MM.1S (cell line): ENCODE measurements at regions not wholly inside any gene's neighbourhood (a gene's known extent, or its start where the extent isn't known, plus 50 kb on each side); places are given as distances from the start of the nearest gene placed in this dataset.
"Not testable (repeated sequence)": the region's sequence is repeated elsewhere in the genome, so short reads cannot be mapped to it uniquely, and the experiment has no call there.

Source experiments
- DNase-seq: peaks from one replicate; pipeline ENCODE4 v3.0.0-alpha.2; 2015
- H2AFZ ChIP-seq: fragments of 300-600 bp; sonication (generic); 2 replicates; pipeline ENCODE4 v1.6.0; 2016; ENCODE audit warnings: antibody characterized with exemption, low read length
- H3F3A ChIP-seq: fragments of 300-600 bp; sonication (generic); 2 replicates; pipeline ENCODE4 v1.6.1; 2016; ENCODE audit warnings: mild to moderate bottlenecking, antibody characterized with exemption, low read length, moderate library complexity, mixed read lengths; ENCODE audit not compliant: insufficient read depth
- H3K27ac ChIP-seq: fragments of 300-600 bp; sonication (generic); 2 replicates; pipeline ENCODE4 v1.5.1; 2016; ENCODE audit warnings: mild to moderate bottlenecking, low read length
- H3K27me3 ChIP-seq: fragments of 300-600 bp; sonication (generic); replicated peaks from 2 replicates; pipeline ENCODE4 v1.6.0; 2016; ENCODE audit warnings: low read length; ENCODE audit not compliant: insufficient read depth
- H3K36me3 ChIP-seq: fragments of 300-600 bp; sonication (generic); replicated peaks from 2 replicates; pipeline ENCODE4 v1.6.1; 2016; ENCODE audit warnings: mild to moderate bottlenecking, low read length, mixed read lengths; ENCODE audit not compliant: insufficient read depth
- H3K4me1 ChIP-seq: fragments of 300-600 bp; sonication (generic); 2 replicates; pipeline ENCODE4 v1.6.1; 2016; ENCODE audit warnings: low read length, mixed read lengths
- H3K4me2 ChIP-seq: fragments of 300-600 bp; sonication (generic); 2 replicates; pipeline ENCODE4 v1.6.0; 2016; ENCODE audit warnings: low read depth, low read length
- H3K4me3 ChIP-seq: fragments of 300-600 bp; sonication (generic); 2 replicates; pipeline ENCODE4 v1.5.1; 2016; ENCODE audit warnings: low read length, mixed read lengths
- H3K79me2 ChIP-seq: fragments of 300-600 bp; sonication (generic); 2 replicates; pipeline ENCODE4 v1.6.1; 2016; ENCODE audit warnings: mixed run types, low read length, mixed read lengths
- H3K9ac ChIP-seq: fragments of 300-600 bp; sonication (generic); 2 replicates; pipeline ENCODE4 v1.6.1; 2016; ENCODE audit warnings: low read length, mixed read lengths
- H3K9me2 ChIP-seq: fragments of 300-600 bp; sonication (generic); replicated peaks from 2 replicates; pipeline ENCODE4 v1.6.1; 2016; ENCODE audit warnings: mild to moderate bottlenecking, low read length, mixed read lengths; ENCODE audit not compliant: insufficient read depth
- H3K9me3 ChIP-seq: fragments of 300-600 bp; sonication (generic); replicated peaks from 2 replicates; pipeline ENCODE4 v1.6.1; 2016; ENCODE audit warnings: mild to moderate bottlenecking, low read length, mixed read lengths; ENCODE audit not compliant: insufficient read depth
- H4K20me1 ChIP-seq: fragments of 300-600 bp; sonication (generic); 2 replicates; pipeline ENCODE4 v1.6.1; 2016; ENCODE audit warnings: mild to moderate bottlenecking, low read length, moderate library complexity, mixed read lengths; ENCODE audit not compliant: insufficient read depth
- CTCF ChIP-seq: fragments of 300-600 bp; sonication (generic); IDR thresholded peaks from 2 replicates; pipeline ENCODE4 v1.5.1; 2016; ENCODE audit warnings: antibody characterized with exemption, low read length, mixed read lengths
- EZH2 ChIP-seq: fragments of 300-600 bp; sonication (generic); optimal IDR thresholded peaks from 2 replicates; pipeline ENCODE3; 2017; ENCODE audit warnings: low read depth, mild to moderate bottlenecking, antibody characterized with exemption, low read length, mixed read lengths
- EZH2phosphoT487 ChIP-seq: fragments of 300-600 bp; sonication (generic); IDR thresholded peaks from 2 replicates; pipeline ENCODE4 v1.6.1; 2018; ENCODE audit warnings: antibody characterized with exemption, low read length

DNA sequence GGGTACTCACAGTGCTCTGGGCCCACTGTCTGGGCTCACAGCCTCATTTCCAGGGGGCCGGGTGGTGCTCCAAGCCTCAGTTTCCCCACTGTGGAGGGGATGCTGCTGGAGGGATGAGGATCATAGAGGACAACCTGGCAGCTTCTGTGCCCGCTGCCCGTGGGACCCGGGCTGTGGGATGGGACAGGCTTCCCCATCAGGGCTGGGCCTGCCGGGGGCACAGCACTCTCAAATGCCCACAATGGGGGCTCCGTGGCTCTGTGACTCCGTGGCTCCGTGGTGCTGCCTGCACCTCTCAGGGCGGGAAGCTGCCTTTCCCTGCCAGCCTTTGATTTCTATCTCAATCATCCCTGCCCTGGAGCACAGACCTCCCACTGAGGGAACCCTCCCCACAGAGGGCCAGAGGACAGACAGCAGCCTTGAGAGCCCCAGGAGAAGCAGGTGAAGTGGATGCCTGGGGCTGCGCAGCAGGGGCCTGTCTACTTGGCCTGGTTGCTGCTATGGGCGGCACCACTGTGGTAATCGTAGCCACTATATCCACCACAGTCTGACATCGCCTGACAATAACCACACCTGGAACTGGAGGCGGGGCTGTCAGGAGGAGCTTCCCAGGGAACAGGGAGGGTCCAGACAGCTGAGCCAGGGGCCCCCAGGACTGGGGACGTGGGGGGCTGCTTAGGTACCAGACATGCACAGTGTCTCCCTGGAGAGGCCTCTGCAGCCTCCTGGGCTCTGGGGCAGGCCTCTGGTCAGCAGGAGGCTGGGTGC lies 375.9 kb downstream of the TMEM121 start:
- Histone ChIP-seq H3K4me3 (no peak overlapping the region), H3K9ac (no peak overlapping the region), H3K9me3 (no peaks in the 10 kb centered on the region), H3K27me3 (no peaks in the 10 kb centered on the region), H3K4me2 (no peak overlapping the region), H3K9me2 (no peaks in the 10 kb centered on the region), H3K79me2 (no peaks in the 10 kb centered on the region), H3K4me1 (no peaks in the 10 kb centered on the region), H3K36me3 (no peaks in the 10 kb centered on the region), H3F3A (no peaks in the 10 kb centered on the region), H2AFZ (no peak overlapping the region), H4K20me1 (no peaks in the 10 kb centered on the region), H3K27ac (no peak overlapping the region)
- no peak for TF ChIP-seq EZH2
- DNase-seq: no peak

- H3K4me3 ChIP-seq, H3K36me3 ChIP-seq, H3K4me1 ChIP-seq, H3K9me3 ChIP-seq, H3K27me3 ChIP-seq, H3K79me2 ChIP-seq, H3F3A ChIP-seq, DNase-seq, H2AFZ ChIP-seq, H3K27ac ChIP-seq, H3K4me2 ChIP-seq, H3K9me2 ChIP-seq, H3K9ac ChIP-seq, H4K20me1 ChIP-seq: not testable (repeated sequence)
These were observed 376.4 kb downstream of the TMEM121 start for GRCh38 chr14:105902899-105903165.

GRCh38 chr14:105903971-105904370 lies 377.6 kb downstream of the TMEM121 start:
- Histone ChIP-seq H3K4me1 (no peaks in the 10 kb centered on the region), H3K27ac (no peak overlapping the region), H2AFZ (no peak overlapping the region), H3K27me3 (no peaks in the 10 kb centered on the region), H3K4me3 (no peak overlapping the region), H3K36me3 (no peaks in the 10 kb centered on the region), H3F3A (no peaks in the 10 kb centered on the region), H3K9me2 (no peaks in the 10 kb centered on the region), H3K9me3 (no peaks in the 10 kb centered on the region), H3K4me2 (no peak overlapping the region), H4K20me1 (no peaks in the 10 kb centered on the region), H3K79me2 (no peaks in the 10 kb centered on the region), H3K9ac (no peak overlapping the region)
- no peak for DNase-seq
- no peak for TF ChIP-seq EZH2
- no peak for TF ChIP-seq EZH2phosphoT487
- TF ChIP-seq CTCF: no peak

DNA sequence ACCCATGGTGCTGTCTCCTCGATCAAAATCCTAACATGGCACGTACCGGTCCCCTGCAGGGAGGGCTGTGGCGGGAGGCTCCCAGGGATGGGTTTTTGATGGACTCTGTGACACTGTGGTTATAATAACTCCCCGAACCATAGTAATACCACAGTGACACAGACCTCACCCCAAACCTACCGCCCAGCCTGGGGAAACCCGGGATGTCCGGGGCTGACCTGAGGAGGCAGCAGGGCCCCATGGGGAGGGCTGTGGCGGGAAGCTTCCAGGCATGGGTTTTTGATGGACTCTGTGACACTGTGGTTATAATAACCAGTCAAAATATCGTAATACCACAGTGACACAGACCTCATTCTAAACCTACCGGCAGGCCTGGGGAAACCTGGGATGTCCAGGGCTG lies 378.0 kb downstream of the TMEM121 start:
- H3K4me1 ChIP-seq: no peaks in the 10 kb centered on the region
- no peaks in the 10 kb centered on the region for H3K9me2 ChIP-seq
- no peaks in the 10 kb centered on the region for H3K79me2 ChIP-seq
- H4K20me1 ChIP-seq: no peaks in the 10 kb centered on the region
- H3K27ac ChIP-seq: no peak overlapping the region
- H3K36me3 ChIP-seq: no peaks in the 10 kb centered on the region
- no peak overlapping the region for H3K4me3 ChIP-seq
- TF ChIP-seq CTCF: no peak
- H3K9me3 ChIP-seq: no peaks in the 10 kb centered on the region
- DNase-seq: no peak
- no peak overlapping the region for H3K4me2 ChIP-seq
- H3F3A ChIP-seq: no peaks in the 10 kb centered on the region
- H2AFZ ChIP-seq: no peak overlapping the region
- H3K27me3 ChIP-seq: no peaks in the 10 kb centered on the region
- H3K9ac ChIP-seq: no peak overlapping the region
